Panc1 (cell line): ENCODE measurements at regions not wholly inside any gene's neighbourhood (a gene's known extent, or its start where the extent isn't known, plus 50 kb on each side); places are given as distances from the start of the nearest gene placed in this dataset.

Source experiments
- ATAC-seq: fragments of 200-7000 bp; cut with Tn5 transposase; 2 replicates; pipeline ENCODE4 v1.9.1; 2020; ENCODE audit warnings: mild to moderate bottlenecking, moderate library complexity
- BruUV-seq: library from RNA; stranded (reverse); fragments of 400-500 nt; replicated peaks from 2 replicates; lab custom pipeline; 2021; lab: Mats Ljungman, UMichigan
- CTCF ChIA-PET: fragments of 300-600 bp; sonication (Branson Sonifier 250); formaldehyde crosslinking; loops from one replicate; lab custom pipeline; 2022; ENCODE audit warnings: antibody characterized with exemption; lab: Charles Lee
- POLR2A ChIA-PET: fragments of 300-600 bp; sonication (Branson Sonifier 250); formaldehyde crosslinking; loops from one replicate; lab custom pipeline; 2022; ENCODE audit warnings: antibody characterized with exemption; lab: Charles Lee
- DNase-seq: peaks from one replicate; pipeline ENCODE4 v3.0.0-alpha.2; 2010; ENCODE audit warnings: low read depth, low spot score
- H3K27ac ChIP-seq: 2 replicates; pipeline ENCODE4 v1.5.1; 2011; ENCODE audit warnings: mild to moderate bottlenecking, low read length, inconsistent platforms
- H3K27me3 ChIP-seq: fragments of 200-500 bp; sonication (Bioruptor generic); 2 replicates; pipeline ENCODE4 v1.6.0; 2014; ENCODE audit warnings: low read length, inconsistent platforms; ENCODE audit not compliant: control insufficient read depth, insufficient read depth
- H3K36me3 ChIP-seq: fragments of 200-500 bp; sonication (Bioruptor generic); 2 replicates; pipeline ENCODE4 v1.5.1; 2014; ENCODE audit warnings: inconsistent platforms, mild to moderate bottlenecking, low read length, moderate library complexity; ENCODE audit not compliant: control insufficient read depth, insufficient read depth
- H3K4me1 ChIP-seq: 2 replicates; pipeline ENCODE4 v1.5.1; 2011; ENCODE audit warnings: inconsistent platforms, mild to moderate bottlenecking, low read length, moderate library complexity; ENCODE audit not compliant: control insufficient read depth, insufficient read depth
- H3K4me3 ChIP-seq, 2 experiments: 2 replicates each; pipeline ENCODE4 v1.5.1; 2011 to 2012; ENCODE audit warnings: low read depth in 2 of 2, low read length in 2 of 2, mild to moderate bottlenecking in 2 of 2, inconsistent platforms in 1 of 2, moderate library complexity in 1 of 2
- H3K9me3 ChIP-seq: fragments of 200-500 bp; sonication (Bioruptor generic); 2 replicates; pipeline ENCODE4 v1.5.1; 2014; ENCODE audit warnings: low read depth, mild to moderate bottlenecking, inconsistent platforms, low read length, moderate library complexity; ENCODE audit not compliant: control insufficient read depth, insufficient read depth
- CTCF ChIP-seq: fragments of 450-650 bp; IDR thresholded peaks from 2 replicates; pipeline ENCODE4 v1.5.1; 2017; ENCODE audit warnings: mild to moderate bottlenecking
- POLR2AphosphoS5 ChIP-seq: IDR thresholded peaks from 2 replicates; pipeline ENCODE4 v1.6.1; 2012; ENCODE audit warnings: mild to moderate bottlenecking, low read depth, low read length, moderate library complexity
- REST ChIP-seq, 2 experiments: IDR thresholded peaks; 2 replicates each; pipeline ENCODE4 v1.6.1; 2011 to 2012; ENCODE audit warnings: low read depth in 2 of 2, control low read depth in 1 of 2, low read length in 1 of 2, mild to moderate bottlenecking in 1 of 2, moderate library complexity in 1 of 2; ENCODE audit not compliant: insufficient read depth in 1 of 2
- SIN3A ChIP-seq: IDR thresholded peaks from 2 replicates; pipeline ENCODE4 v1.6.1; 2012; ENCODE audit warnings: low read depth, mild to moderate bottlenecking, low read length, moderate library complexity, borderline replicate concordance; ENCODE audit not compliant: insufficient read depth
- TCF7L2 ChIP-seq: IDR thresholded peaks from 2 replicates; pipeline ENCODE4 v1.6.1; 2011; ENCODE audit warnings: mild to moderate bottlenecking, low read depth, low read length, inconsistent platforms
- in situ Hi-C: cut with HindIII; loops from 2 replicates; pipeline ENCODE4 v1.10.0; 2016; ENCODE audit warnings: low sequenced_read_pairs, low pct_unique_long_range_greater_than_20kb
- intact Hi-C: fragments of 100-400 bp; cut with micrococcal nuclease; formaldehyde crosslinking; loops from one replicate; pipeline ENCODE4 v1.10.0; 2022; ENCODE audit not compliant: unreplicated experiment

- Histone ChIP-seq H3K9me3 (peaks cover 7% of the 10 kb centered on the region; the same call in 1 of the 2 replicates), H3K27me3 (no peaks in the 10 kb centered on the region), H3K4me3 (no peak overlapping the region), H3K36me3 (no peaks in the 10 kb centered on the region), H3K4me1 (peaks cover 7% of the 10 kb centered on the region; the same call in 1 of the 2 replicates), H3K27ac (peak overlapping the region; percentile 93)
- intact Hi-C loops (loop anchor here (10.0 kb wide), 1 partner anchor 152 kb away; no protein-coding TSS in a partner anchor), in situ Hi-C loops (no loop called here)
- CTCF ChIA-PET, result interaction anchor here (0.7 kb wide), 1 partner anchor 101 kb away, joined by 4 read pairs; no protein-coding TSS in a partner anchor
- DNase-seq (no peak), ATAC-seq (peak; percentile 59; the same call in 1 of the 2 replicates)
- TF ChIP-seq SIN3A, result no peak
- TF ChIP-seq POLR2AphosphoS5, result no peak
- no peak for TF ChIP-seq CTCF
- TF ChIP-seq REST (IDR thresholded peaks at IDR 0.05; ENCODE audit: insufficient read depth in 1 of 2, low read depth in 2 of 2, low read length in 1 of 2), result no peak
- TF ChIP-seq TCF7L2, result no peak
- POLR2A ChIA-PET, result interaction anchor here (1.0 kb wide), 1 partner anchor 9 kb away, joined by 4 read pairs; no protein-coding TSS in a partner anchor
- no TSS peak for BruUV-seq
These were observed 162.0 kb downstream of the KLF6 start for GRCh38 chr10:3622845-3623621.

- Histone ChIP-seq H3K36me3 (no peaks in the 10 kb centered on the region), H3K27me3 (no peaks in the 10 kb centered on the region), H3K27ac (peak overlapping the region; percentile 93), H3K4me3 (no peak overlapping the region), H3K4me1 (peaks cover 7% of the 10 kb centered on the region; the same call in 1 of the 2 replicates), H3K9me3 (peaks cover 7% of the 10 kb centered on the region; the same call in 1 of the 2 replicates)
- ChIA-PET CTCF (no interaction called here), POLR2A (no interaction called here)
- DNase-seq, result no peak
- TF ChIP-seq POLR2AphosphoS5, result no peak
- no peak for TF ChIP-seq REST (IDR thresholded peaks at IDR 0.05; ENCODE audit: insufficient read depth in 1 of 2, low read depth in 2 of 2, low read length in 1 of 2)
- TF ChIP-seq TCF7L2, result no peak
- TF ChIP-seq CTCF, result no peak; the same call in 1 of the 2 replicates
- no peak for TF ChIP-seq SIN3A
- in situ Hi-C loops (no loop called here), intact Hi-C loops (loop anchor here (10.0 kb wide), 1 partner anchor 152 kb away; no protein-coding TSS in a partner anchor)
- no TSS peak for BruUV-seq
- no peak for ATAC-seq
These were observed 162.6 kb downstream of the KLF6 start for GRCh38 chr10:3622427-3622826.
